ENCODE measurements at regions not wholly inside any gene's neighbourhood (a gene's known extent, or its start where the extent isn't known, plus 50 kb on each side); places are given as distances from the start of the nearest gene placed in this dataset.

- TF ChIP-seq, protein P1, sequence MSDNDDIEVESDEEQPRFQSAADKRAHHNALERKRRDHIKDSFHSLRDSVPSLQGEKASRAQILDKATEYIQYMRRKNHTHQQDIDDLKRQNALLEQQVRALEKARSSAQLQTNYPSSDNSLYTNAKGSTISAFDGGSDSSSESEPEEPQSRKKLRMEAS (IDR thresholded peaks at IDR 0.05; ENCODE audit: low read depth, low read length): no peak
- TF ChIP-seq POLR2A (IDR thresholded peaks at IDR 0.05; ENCODE audit: extremely low read depth, insufficient read length) (no peak), CTCF (IDR thresholded peaks at IDR 0.05; ENCODE audit: low read depth, low read length) (no peak), MYC (IDR thresholded peaks at IDR 0.05; ENCODE audit: low read depth, low read length) (no peak)
- H3K4me3 ChIP-seq (ENCODE audit: low read depth, low read length): no peak overlapping the region
- no peak for DNase-seq (ENCODE audit: low read depth)
These were observed 290.7 kb upstream of the LMCD1 start for GRCh38 chr3:8210882-8211341.

- no peak overlapping the region for H3K4me3 ChIP-seq (ENCODE audit: low read depth, low read length)
- no peak for DNase-seq (ENCODE audit: low read depth)
These were observed 288.8 kb upstream of the LMCD1 start for GRCh38 chr3:8212794-8213193.

GRCh38 chr3:8213286-8213685 lies 288.3 kb upstream of the LMCD1 start:
- TF ChIP-seq MYC (IDR thresholded peaks at IDR 0.05; ENCODE audit: low read depth, low read length) (no peak), CTCF (IDR thresholded peaks at IDR 0.05; ENCODE audit: low read depth, low read length) (no peak)
- TF ChIP-seq, protein P1 (IDR thresholded peaks at IDR 0.05; ENCODE audit: low read depth, low read length): no peak
- no peak overlapping the region for H3K4me3 ChIP-seq (ENCODE audit: low read depth, low read length)

More at GRCh38 chr3:8212794-8213193, 288.8 kb upstream of the LMCD1 start:
- TF ChIP-seq CTCF (IDR thresholded peaks at IDR 0.05; ENCODE audit: low read depth, low read length) (no peak), MYC (IDR thresholded peaks at IDR 0.05; ENCODE audit: low read depth, low read length) (no peak), POLR2A (IDR thresholded peaks at IDR 0.05; ENCODE audit: extremely low read depth, insufficient read length) (no peak)
- TF ChIP-seq, protein P1 (IDR thresholded peaks at IDR 0.05; ENCODE audit: low read depth, low read length): no peak

DNA sequence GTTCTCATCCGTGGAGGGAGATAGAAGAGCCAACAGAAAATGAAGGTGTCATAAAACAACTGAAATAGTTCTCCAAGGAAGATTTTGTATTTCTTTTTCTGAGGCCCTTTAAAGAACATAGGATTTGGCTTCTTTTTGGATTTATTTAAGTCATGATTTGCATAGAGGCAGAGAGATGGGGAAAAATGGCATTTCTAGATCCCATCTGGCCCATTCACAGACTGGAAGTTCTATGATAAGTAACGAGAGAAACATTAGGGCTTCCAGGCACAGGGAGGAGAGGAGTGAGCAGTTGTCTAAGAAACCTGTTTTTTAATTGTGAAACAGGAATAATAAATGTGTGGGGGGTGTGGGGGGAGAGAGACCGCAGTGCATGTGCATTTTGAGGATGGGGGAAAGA lies 285.8 kb upstream of the LMCD1 start:
- TF ChIP-seq POLR2A (IDR thresholded peaks at IDR 0.05; ENCODE audit: extremely low read depth, insufficient read length) (no peak), CTCF (IDR thresholded peaks at IDR 0.05; ENCODE audit: low read depth, low read length) (no peak), MYC (IDR thresholded peaks at IDR 0.05; ENCODE audit: low read depth, low read length) (no peak)
- TF ChIP-seq, protein P1 (IDR thresholded peaks at IDR 0.05; ENCODE audit: low read depth, low read length): no peak
- no peak for DNase-seq (ENCODE audit: low read depth)
- no peak overlapping the region for H3K4me3 ChIP-seq (ENCODE audit: low read depth, low read length)

More at GRCh38 chr3:8213286-8213685, 288.3 kb upstream of the LMCD1 start:
- no peak for DNase-seq (ENCODE audit: low read depth)

- H3K4me3 ChIP-seq (ENCODE audit: low read depth, low read length): no peak overlapping the region
- no peak for TF ChIP-seq CTCF (IDR thresholded peaks at IDR 0.05; ENCODE audit: low read depth, low read length)
- TF ChIP-seq, protein P1 (IDR thresholded peaks at IDR 0.05; ENCODE audit: low read depth, low read length): no peak
These were observed 283.2 kb upstream of the LMCD1 start for GRCh38 chr3:8218353-8218940.

More at GRCh38 chr3:8218353-8218940, 283.2 kb upstream of the LMCD1 start:
- DNase-seq (ENCODE audit: low read depth): no peak

Data from NB4 (cell line).